Activated CD4-positive, CD25-positive, alpha-beta regulatory T cell treated with anti-CD3 and anti-CD28 coated beads, Interleukin-2, amount 50 U/mL, for 16 hours (primary cell): ENCODE measurements at regions not wholly inside any gene's neighbourhood (a gene's known extent, or its start where the extent isn't known, plus 50 kb on each side); places are given as distances from the start of the nearest gene placed in this dataset.

ENCODE experiments used
- DNase-seq: peaks from one replicate; pipeline ENCODE4 v3.0.0-alpha.2; 2020; ENCODE audit warnings: low read depth, low spot score

GRCh38 chr6:44531442-44532015, 144.0 kb downstream of the CDC5L start:
- no peak for DNase-seq

DNA sequence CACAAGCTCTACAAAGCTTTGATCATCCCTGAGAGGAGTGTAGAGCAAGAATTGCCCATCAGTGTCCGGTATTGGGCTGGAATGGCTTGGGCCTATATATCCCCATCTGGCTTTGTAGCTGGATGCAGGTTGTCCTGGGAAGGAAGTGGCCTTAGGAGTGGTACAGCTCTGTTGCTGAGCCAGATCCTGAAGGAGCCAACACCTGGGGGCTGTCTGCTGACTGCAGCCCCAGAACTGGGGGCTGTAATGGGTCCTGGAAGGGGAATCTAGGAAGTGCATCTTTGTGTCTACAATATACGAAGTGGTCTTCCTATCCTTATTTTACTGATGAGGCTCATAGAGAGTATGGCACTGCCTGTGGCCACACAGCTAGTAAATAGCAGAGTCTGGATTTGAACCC, 145.9 kb downstream of the CDC5L start:
- DNase-seq: no peak

DNA sequence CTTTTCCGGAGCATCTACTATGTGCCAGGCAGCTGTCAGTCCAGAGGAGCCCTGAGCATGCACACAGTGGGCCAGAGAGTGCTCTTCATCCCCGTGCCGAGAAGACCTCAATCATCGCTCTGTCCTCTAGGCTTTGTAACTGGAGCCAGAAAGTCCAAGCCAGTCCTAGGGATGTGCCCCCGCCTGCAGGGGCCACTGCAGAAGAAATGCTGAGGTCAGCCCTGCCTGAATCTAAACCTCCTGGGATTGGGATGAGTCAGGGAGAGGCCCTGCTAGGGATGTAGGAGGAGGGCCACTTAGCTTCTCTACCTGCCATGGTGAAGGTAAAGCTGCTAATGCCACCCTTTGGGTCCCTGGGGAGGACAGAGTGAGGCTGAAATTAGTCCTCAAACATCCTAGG, 146.8 kb downstream of the CDC5L start:
- no peak for DNase-seq

GRCh38 chr6:44535446-44535845, 147.9 kb downstream of the CDC5L start:
- no peak for DNase-seq

- DNase-seq: no peak
Observed at GRCh38 chr6:44535967-44536366, 148.5 kb downstream of the CDC5L start.

GRCh38 chr6:44537306-44538049, 150.0 kb downstream of the CDC5L start:
- DNase-seq: no peak

DNA sequence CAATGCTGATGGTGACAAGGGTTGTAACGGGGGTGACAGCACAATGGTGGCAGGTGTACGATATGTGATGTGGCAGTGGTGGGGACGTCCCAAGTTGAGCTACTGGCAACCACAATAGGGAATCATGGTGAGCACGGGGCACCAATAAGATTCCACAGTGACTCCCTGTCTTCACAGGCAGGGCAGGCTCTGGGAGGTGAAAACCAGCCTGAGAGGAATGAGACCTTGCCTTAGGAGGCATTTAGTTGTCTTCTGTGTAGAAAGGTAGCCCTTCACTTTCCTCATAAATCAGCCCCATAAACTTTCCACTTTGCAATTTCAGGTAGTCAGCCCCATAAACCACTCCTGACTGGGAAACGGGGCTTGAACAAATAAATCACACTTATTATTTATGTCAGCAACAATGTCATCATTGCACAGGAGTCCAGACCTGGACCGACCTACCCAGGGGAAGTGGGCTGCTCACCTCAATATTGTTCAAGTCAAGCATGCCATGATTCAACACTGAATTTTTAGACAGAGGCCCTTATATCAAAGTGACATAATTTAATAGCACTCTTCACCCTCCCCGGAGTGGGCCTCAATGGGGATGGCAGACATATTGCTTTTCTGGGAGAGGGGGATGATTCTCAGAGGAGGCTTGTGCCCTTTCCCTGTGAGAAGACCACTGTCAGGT, 150.8 kb downstream of the CDC5L start:
- DNase-seq: no peak

- DNase-seq: no peak
Observed at GRCh38 chr6:44538807-44539201, 151.3 kb downstream of the CDC5L start.

GRCh38 chr6:44539701-44540355, 152.3 kb downstream of the CDC5L start:
- DNase-seq: no peak

- DNase-seq: no peak
Observed at GRCh38 chr6:44540881-44541280, 153.4 kb downstream of the CDC5L start.

DNA sequence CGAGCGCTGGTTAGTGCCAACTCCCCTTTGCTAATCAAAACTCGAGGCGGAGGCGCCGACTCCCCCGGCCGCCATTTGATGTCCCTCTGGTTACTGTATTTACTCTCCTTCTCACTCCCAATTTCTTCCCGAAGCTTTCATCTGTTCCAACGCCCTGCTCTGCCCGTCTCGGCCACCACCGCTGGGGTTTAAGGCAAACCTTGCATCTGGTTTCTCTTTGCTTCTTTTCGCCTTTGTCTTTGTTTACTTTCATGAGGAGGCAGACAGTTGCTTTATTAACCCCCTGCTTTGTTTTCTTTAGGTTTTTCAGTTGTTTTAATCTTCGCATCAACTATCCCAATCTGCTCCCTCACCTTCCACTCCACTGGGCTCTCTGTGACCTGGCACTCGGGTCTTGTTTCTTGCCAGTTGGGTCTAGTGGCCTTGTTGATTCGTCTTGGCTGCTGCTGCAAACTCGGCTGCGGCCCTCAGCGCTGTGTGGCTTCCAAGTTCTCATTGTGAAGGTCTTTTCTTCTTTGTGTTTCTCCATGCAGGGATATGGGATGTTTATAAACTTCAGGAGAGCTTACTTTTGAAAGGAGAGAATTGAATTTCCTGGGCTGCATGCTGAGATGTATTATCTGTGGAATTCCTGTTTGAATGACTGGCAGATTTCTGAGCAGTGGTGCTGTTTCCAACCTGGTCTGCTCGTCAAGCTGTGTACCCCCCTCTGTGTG, 155.1 kb downstream of the CDC5L start:
- DNase-seq: no peak

DNA sequence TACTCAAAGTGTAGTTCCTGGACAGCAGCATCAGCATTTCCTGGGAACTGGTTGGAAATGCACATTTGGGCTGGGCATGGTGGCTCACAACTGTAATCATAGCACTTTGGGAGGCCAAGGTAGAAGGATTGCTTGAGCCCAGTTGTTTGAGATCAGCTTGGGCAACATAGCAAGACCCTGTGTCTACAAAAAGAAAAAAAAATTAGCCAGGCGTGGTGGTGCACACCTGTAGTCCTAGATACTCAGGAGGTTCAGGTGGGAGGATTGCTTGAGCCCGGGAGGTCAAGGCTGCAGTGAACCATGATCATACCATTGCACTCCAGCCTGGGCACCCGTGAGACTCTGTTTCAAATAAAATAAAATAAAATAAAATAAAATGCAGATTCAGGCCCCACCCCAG, 156.2 kb downstream of the CDC5L start:
- DNase-seq: no peak

GRCh38 chr6:44545224-44545623, 157.7 kb downstream of the CDC5L start:
- DNase-seq: no peak

- DNase-seq: no peak
Observed at GRCh38 chr6:44548319-44548718, 160.8 kb downstream of the CDC5L start.

DNA sequence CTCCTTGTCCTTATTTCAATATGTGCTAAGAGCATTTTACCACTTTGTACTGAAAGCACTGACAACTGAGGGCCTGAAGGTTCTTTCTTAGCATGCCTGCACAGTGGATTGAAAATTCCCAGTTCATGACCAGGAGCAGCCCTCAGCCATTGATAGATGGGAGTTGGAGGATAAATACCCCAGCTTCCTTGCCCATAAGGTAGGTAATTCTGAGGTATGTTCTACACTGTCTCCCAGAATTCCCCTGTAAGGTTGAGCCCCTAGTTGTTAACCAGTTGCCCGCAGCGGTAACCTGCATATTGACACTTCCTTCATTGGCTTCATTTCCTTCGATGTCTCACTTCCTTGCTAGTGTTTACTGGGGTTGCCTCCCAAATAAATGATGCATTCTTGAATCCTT, 162.0 kb downstream of the CDC5L start:
- no peak for DNase-seq

DNA sequence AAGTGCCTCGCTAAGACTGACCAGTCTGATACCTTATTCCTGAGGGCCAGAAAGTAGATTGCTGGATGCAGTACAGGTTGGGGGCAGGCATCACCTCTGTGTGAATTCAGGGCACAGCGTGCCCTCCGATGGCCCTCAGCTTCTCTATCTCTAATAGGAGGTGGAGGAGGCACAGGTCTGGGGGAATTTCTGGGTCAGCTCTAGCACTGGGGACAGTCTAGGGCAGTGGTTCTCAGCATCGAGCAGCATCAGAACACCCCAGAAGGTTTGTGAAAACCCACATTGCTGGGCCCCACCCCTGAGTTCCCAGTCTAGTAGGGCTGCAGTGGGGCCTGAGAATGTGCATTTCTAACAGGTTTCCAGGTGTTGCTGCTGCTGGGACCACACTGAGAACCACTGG, 166.7 kb downstream of the CDC5L start:
- DNase-seq: no peak

DNA sequence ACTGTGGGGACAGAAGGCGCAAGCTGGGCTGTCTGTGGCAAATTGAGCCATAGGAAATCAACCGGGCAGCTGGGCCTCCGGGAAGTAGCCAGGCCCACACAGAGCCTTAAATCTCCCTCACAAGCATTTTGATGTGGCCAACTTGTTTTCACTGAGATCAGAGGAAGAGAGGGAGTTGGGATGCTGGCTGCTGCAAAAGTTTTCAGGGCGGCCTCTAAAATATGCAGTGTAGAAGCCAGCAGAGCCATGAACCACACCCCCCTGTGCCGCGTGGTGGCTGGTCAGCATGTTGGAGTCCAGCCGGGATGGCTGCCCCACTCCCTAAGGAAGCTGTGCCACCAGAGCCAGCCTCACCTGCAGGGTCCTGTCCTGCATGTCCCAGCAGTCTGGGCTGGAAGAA, 167.4 kb downstream of the CDC5L start:
- no peak for DNase-seq

- no peak for DNase-seq
Observed at GRCh38 chr6:44556046-44556445, 168.5 kb downstream of the CDC5L start.

GRCh38 chr6:44558024-44558831, 170.7 kb downstream of the CDC5L start:
- DNase-seq: no peak

DNA sequence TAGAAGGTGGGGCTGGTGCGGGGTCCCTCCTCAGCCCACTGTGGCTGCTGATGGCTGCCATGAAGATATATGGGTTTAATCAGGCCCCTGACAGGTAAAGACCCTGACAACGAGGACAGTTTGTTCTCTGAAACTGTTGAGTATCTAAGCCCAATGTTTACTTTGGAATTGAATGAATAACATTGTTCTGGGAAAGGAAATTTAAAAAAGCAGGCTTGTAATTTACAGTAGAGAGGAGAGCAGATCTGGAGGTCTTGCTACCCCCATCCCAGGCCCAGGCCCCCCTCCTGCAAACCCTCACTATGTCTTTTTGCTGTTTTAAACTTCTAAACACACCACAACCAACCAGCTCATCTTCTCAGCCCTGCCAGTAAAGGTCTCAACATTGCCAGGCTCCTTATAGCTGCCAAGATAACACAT, 171.3 kb downstream of the CDC5L start:
- DNase-seq: no peak
